Skin of body (tissue), 1 donor: ENCODE measurements at regions not wholly inside any gene's neighbourhood (a gene's known extent, or its start where the extent isn't known, plus 50 kb on each side); places are given as distances from the start of the nearest gene placed in this dataset.

Experiments
- DNase-seq: peaks from one replicate; lab custom pipeline; 2025; lab: John Stamatoyannopoulos, UW

DNA sequence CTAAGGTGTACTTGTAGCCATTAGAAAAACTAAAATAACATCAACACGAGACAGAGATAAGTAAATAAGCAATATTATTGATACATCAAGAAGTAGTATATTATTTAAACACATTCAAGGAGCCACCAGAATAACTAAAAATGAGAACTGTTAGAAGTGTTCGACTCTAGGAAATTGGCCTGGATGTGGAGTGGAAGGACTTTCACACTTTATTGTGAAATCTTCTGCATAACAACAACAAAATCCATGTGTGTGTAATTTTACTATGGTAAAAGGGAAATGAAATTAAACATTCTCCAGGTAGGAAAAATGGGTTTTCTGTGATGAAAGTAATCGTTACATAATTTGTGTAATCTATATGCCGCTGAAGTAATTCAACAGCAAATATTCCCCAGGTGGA is 96.3 kb upstream of the RNF152 start:
- DNase-seq, result no peak

DNA sequence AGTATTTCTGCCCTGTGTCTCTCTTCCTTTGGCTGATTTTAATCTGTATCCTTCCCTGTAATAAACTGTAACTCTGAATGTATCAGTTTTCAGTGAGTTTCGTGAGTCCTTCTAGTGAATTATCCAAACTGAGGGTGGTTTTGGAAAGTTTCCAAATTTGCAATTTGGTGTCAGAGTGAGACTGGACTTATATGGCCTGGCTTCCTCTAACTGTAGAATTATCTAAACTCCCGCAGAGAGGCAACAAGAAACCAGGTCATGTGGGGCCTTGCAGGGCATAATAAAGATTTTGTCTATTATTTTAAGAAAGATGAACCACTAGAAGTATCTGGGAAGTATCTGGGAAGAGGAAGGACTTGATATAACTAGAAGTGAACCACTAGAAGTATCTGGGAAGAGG is 95.3 kb upstream of the RNF152 start:
- no peak for DNase-seq

DNA sequence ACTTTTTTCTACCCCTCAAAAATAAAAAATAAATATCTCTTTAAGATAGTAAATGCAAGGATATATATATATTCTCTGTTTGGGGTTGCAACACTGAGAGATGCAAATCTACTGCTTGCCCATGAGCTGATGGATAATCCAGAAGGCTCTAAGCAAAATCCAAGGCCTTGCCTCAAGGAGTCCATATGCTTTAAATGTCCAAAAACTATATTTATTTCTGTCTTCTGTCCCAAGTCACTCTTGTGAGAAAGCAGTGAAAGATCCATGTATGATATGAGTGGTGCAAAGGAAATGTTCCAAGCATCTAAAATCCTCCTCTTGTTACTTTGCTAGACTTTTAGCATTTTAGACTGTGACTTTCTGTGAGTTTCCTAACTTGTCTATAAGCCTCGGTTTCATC is 92.9 kb upstream of the RNF152 start:
- no peak for DNase-seq

DNA sequence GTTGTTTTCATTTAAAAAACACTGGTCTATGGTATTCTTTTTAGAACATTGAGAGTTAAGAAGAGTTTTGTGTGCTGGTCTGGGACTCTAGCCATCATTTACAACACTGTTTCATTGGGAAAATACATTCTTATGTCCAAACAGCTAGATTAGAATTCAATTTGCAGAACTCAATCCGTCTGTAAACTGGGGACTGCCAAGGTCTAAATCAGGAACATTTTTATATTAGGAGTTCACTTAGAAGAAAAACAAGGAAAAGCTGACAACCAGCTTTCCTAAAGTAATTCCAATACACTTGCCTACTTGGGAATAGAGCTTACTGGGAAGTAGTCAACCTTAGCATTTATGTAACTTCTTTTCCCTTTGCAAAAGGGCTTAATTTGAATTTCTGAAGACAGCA is 91.5 kb upstream of the RNF152 start:
- peak; percentile 81 for DNase-seq

DNA sequence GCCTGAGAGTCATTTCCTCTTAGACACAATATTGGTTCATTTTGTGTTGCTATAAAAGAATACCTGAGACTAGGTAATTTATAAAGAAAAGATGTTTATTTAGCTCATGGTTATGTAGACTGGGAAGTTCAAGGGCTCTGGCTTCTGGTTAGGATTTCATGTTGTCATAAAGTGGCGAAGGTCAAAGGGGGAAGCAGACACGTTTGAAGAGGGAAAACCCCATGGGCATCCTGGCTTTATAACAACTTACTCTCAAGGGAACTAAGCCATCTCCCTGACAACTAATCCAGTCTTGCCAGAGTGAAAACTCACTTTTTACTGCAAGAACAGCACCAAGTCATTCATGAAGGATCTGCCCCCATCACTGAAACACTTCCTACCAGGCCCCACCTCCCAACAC is 89.7 kb upstream of the RNF152 start:
- no peak for DNase-seq

DNA sequence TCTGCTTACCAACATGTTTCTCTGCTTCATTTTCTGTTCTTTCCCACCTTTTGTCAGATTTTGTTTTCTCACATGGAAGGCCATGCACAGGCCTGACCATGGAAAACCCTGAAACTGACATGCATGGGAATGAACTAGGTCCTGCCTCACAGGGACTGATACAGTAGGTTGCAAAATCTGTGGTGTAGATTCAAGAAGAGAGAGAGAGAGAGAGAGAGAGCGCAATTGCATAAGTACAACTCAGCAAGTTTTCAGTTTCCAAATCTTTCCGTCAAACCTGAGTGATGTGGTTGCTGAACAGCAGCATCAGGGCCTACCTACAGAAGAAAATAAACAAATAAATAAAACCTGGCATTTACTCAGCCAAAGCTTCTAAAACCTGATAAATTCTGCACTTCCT is 87.5 kb upstream of the RNF152 start:
- DNase-seq, result no peak

DNA sequence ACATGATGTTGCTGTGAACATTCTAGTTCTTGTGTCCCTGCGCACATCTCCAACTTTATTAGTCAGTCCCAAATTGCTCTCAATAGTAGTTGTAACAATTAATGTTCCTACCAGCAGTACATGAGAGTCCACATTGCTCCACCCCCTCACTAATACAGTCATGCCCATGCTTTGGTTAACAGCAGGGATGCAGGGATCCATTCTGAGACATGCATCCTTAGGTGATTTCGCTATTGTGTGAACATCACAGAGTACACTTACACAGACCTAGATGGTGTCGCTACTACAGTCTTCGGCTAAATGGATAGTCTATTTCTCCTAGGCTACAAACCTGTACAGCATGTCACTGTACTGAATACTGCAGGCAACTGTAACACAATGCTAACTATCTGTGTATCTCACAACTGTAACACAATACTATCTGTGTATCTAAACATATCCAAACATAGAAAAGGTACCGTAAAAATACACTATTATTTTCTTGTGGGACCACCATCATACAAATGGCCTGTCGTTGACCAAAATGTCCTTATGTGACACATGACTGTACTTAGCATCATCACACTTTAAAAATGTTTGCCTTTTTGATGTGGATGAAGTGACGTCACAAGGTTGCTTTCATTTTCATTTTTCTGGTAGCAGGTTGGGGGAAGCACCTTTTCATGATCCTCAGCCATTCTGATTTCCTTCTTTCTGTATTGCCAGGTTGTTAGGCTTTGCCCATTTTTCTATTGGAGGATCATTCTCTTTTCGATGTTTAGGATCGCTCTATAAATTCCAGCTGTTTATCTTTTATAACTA is 82.9 kb upstream of the RNF152 start:
- no peak for DNase-seq

DNA sequence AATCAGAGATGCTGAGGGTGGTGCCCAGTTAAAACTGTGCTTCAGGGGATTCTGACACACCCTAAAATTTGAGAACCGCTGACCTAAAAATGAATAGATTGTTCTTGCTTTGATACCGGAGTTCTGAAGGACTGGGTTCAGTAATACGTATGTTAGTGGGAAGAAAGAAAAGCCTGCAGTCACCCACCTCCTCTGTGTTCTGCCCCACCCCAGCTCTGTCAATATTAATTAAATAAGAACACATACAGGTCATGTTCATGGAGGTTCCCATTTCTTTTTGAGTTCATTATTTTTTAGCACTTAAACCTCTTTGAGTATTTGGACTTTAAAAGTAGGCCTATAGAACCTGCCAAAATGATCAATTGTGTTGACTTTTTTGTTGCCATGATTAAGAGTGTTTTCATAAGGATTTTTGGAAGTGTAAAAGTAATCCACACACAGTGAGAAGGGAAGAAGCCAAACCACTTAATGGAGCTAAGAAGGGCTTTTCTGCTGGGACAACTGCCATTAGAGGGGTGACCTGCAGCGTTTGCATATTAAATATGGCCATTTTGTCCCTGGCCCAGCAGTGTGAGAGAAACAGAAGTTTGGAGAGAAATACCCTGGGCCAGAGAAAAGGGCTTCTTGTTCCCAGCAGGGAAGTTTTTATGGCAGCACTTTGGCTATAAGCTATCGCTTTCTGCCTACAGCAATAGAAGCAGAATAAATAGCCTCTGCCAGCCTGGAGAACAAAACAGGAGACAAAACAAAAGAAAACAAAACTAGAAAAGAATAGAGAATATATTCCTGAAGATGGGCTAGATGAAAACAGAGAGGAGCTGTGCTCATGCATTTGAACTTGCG is 80.7 kb upstream of the RNF152 start:
- no peak for DNase-seq

DNA sequence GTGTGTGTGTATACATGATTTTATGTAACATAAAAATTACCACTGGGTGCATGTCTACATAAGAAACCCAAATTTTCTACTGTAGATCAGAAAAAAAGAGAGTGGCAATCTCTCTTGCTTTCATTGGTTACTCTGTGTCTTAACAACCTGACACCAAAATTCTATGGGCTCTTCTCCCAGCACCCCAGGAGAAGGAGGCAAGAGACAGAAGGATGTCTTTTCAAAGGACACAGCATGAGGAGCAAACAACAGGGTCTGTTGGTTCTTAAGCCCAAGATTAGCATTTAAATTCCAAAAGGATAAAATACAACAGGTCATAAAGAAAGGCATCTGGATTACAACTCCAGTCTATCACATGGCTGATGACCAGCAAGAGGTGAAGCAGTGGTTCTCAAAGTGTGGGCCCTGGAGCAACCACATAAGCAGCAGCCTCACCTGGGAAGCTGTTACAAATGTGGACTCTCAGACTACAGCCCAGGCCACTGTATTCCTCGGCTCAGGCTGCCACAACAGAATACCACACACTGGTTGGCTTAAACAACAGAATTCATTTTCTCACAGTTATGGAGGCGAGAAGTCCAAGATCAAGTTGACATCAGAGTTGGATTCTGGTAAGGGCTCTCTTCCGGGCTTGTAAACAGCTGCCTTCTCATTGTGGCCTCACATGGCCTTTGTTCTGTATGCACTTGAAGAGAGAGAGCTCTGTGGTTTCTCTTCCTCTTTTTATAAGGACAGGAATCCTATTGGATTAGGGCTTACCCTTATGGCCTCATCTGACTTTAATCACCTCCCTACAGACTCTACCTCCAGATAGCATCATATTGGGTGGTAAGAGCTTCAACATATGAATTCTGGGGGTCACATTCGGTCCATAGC is 79.8 kb upstream of the RNF152 start:
- DNase-seq, result no peak

DNA sequence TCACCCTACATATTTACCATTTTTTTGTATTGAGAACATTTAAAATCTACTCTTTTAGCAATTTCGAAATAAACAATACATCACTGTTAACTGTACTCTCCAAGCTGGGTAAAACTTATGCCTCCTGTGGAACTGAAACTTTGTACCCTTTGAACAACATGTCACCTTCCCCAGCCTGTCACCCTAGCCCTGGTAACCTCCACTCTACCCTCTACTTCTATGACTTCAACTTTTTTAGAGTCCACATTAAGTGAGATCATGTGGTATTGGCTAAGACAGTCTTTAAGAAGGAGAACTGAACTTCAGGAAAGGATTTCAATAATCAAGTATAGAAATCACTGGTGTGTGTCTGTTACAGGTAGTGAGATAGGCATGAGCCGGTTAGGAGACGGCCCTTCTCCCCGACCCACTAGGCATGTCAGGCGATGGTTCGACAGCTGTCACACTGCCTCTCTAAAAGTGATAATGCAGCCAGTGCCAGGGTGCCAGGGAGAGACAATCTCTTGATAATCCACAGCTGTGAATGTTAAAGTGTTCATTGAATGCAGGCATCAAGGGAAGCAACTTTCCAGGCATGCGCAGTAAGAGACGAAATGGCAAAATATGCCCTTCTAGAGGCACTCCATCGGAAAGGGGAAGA is 74.6 kb upstream of the RNF152 start:
- no peak for DNase-seq

DNA sequence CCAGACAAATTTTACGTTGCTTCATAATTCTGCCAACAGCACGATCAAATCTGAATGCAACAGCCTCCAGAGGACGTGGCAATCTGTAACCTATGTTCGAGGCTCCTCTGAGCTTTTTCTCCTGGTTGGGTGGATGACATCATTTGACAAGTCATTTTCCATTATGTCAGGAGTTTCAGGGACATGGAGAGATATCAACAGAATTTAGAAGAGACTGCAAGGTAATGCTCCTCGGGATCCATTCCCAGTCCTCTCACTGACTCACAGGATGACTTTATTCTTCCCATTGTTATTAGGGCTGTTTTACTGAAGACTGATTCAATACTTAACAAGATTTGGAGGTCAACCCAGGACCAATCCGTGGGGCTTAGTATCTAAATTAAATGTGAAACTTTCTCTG is 72.5 kb upstream of the RNF152 start:
- peak; percentile 49 for DNase-seq

DNA sequence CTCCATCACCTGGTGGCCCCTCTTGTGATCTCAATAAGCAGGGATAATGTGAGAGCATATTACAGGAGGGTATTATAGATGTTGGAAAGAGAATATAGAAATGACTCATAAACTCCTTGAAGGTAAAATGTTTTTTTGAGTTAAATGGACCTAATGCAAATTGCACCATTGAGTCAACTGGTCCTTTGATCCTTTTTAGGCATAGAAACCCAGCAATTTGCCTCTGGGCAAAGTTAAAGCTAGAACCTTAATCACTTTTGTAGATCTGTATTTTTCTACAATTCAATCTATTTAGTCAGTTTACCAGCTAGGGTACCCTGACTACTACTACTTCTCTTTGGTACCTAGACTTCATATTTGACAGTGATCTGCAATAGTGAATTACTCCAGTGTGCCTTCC is 71.8 kb upstream of the RNF152 start:
- no peak for DNase-seq

DNA sequence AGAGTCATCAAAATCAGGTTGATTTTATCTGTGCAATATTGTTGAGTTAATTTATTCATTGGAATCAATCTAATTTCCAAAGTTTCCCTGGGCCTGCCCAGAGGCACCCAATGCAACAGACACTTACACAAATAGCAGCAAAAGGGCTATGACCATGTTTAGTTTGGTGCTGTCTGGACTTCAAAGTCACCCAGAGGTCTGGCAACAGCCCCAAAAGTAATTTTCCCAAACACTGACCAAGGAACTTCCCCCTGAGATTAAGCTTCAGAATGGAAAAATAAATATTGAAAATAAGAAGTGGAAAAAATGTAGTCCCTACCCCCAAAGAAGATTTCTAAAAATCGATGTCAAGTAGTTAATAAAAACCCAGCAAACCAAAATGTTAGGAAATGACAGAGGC is 70.9 kb upstream of the RNF152 start:
- DNase-seq, result no peak

DNA sequence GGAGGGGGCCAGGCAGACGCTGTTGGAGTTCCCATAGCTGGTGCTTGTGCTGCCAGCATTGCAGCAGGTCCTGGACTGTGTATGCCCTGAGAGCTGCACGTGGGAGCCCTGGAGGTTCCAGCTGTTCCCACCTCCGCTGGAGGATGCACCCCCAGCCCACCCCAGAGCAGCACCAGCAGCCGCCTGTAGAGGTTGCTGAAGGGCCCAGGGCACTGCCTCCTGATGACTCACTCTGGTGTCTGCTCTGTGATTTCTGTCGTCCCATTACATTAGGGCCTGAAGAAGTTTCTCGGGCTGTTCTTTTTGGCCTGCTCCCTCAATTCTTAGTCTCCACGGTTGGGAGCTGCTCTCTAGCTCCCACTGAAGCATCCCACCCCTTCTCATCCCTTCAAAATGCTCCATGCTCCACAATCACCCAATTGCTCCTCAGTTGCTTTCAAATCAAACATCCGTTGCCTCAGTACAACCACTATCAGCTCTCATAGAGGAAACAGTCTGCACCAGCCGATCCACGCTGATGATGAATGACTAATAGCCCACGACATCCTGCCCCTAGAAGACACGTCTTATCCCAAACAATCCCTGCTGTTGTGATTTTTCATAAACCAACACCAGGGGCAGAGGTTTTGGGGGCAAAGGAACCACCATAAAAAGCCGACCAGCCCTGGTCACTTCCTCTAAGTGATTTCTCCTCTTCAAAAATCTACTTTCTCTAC is 65.2 kb upstream of the RNF152 start:
- DNase-seq, result no peak

DNA sequence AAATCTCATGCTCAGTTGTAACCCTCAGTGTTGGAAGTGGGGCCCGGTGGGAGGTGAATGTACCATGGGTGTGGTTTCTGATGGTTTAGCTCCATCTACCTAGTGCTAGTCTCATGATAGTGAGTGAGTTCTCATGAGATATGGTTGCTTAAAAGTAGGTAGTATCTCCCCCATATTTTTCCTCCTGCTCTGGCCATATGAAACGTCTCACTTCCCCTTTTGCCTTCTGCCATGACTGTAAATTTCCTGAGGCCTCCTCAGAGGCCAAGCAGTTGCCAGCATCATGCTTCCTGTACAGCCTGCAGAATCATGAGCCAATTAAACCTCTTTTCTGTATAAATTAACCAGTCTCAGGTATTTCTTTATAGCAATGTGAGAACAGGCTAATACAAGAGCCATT is 62.8 kb upstream of the RNF152 start:
- no peak for DNase-seq

DNA sequence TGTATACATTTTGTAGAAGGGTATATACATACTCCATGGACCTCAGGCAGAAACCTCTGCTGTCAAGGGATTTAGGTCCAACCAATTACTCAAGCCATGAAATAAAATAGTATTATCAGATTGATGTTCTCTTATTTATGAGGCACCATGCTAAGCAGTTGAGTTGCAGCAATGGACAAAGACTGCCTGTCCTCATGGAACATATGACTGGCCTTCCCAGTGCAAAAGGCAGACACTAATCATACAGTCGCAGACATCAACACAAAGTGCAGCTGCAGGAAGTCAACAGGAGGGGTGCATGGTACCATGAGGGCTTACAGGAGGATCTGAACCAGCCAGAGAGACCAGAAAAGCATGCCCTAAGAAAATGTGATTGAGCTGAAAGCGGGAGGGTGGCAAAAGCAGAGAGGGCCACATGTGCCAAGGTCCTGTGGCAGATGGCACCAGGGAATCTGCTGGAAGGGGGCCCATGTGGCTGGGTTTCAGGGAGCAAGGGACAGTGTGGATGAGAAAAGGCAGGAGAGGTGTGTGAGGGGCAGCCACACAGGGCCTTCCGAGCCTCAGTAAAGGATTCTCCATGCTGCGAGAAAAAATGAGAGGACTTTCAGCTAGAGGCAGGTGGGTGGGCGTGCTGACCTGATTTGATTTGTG is 61.4 kb upstream of the RNF152 start:
- DNase-seq, result no peak

DNA sequence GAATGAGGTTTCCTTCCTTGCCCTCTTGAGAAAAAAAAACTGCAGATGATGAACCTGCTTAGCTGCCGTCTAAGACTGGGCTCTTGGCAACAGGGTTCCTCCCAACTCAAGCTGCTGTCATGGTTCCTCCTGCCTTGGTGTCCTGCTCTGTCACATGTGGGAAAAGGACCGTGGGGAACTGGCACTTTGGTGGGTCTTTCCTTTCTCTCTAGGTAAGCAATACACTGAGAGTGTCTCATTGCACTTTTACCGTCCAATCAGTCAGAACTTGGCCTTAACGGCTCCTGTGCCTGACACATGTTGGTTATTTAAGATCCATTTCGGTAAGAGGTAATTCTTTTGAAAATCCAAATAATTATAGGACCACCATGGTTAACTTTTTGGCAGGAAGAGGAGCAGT is 60.8 kb upstream of the RNF152 start:
- no peak for DNase-seq

DNA sequence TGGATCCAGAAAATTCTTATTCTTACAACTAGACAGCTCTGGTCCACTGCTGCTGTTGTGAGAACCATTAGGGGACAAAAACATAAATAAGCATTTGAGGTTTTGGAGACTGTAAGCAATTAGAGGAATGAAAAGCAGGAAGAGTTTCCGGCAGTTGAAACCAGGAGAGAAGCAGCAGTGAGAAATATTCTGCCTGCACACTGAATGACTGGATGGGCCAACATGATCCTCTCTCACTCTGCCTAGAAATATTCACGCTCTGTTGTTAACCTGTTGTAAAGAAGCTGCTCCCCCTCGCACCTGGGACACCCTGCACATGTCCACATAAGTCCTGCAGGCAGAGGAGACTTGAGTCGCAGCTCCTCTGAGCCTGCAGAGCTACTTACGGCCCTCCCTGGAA is 60.4 kb upstream of the RNF152 start:
- peak; percentile 37 for DNase-seq

DNA sequence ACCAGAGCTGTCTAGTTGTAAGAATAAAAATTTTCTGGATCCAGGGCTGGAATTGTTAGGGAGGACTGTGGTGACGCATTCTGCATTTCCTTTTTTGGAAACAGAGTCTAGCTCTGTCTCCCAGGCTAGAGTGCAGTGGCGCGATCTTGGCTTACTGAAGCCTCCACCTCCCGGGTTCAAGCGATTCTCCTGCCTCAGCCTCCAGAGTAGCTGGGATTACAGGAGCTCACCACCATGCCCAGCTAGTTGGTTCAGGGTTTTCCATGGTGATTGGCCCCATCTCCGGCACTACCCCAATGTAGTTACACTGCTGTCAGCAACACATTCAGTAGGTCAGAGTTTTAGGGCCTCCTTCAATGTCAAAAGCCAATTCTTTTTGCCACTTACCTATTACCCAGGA is 58.6 kb upstream of the RNF152 start:
- DNase-seq, result no peak

DNA sequence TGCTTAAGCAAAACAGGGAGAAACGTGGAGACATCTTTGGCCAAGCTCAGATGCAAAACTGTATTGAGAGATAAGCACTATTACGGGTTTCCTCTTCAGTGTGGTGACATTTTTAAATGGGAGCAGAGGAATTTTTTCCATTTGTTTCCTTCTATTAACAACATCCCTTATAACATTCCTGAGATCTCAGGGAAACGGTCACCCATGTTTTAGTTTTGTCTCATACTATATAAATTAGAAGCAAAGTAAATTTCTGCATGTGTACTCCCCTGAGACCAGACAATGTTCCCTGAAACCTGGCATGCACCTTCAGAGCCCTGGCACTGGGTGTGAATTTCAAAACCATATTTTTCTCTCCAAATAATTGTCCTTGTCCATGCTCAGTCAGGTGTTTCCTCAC is 57.6 kb upstream of the RNF152 start:
- DNase-seq, result no peak
